RKO (cell line): ENCODE measurements at regions not wholly inside any gene's neighbourhood (a gene's known extent, or its start where the extent isn't known, plus 50 kb on each side); places are given as distances from the start of the nearest gene placed in this dataset.

ENCODE experiments used
- DNase-seq: peaks from one replicate; pipeline ENCODE4 v3.0.0-alpha.2; 2016; ENCODE audit warnings: low spot score

DNA sequence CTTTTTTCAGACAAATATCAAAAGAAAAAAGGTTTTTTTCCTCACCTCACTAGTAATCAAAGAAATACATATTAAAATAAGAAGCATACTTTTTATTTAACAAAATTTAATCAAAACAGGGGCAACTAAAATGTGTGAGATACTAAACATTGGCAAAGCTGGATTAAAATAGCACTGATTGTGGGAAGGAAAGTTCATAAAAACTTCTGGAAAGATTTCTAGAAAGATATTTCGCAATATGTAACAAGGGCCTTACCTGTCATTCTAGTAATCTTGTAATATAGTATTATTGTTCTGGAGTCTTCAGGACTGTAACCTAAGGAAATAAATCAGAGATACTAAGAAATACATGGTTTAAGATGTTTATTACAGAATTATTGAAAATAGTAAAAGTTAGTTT is 482.5 kb downstream of the SUCLA2 start:
- DNase-seq, result no peak

DNA sequence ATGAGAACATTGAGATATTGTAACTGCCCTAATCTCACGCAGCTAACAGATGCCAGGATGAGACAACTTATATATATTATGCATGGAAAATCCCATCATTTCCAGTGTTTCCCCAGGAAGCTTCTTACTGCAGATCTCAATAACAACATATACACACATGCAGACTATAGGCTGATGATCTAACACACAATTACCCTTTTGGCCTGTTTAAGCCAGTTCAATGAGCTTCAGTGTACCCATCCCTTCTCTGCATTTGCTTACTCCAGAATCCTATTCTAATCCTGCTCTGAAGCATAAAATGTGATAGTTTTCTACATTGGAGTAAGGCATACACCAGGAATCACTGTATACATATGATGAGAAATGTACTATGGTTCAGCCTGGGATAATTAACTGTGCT is 489.4 kb downstream of the SUCLA2 start:
- no peak for DNase-seq

DNA sequence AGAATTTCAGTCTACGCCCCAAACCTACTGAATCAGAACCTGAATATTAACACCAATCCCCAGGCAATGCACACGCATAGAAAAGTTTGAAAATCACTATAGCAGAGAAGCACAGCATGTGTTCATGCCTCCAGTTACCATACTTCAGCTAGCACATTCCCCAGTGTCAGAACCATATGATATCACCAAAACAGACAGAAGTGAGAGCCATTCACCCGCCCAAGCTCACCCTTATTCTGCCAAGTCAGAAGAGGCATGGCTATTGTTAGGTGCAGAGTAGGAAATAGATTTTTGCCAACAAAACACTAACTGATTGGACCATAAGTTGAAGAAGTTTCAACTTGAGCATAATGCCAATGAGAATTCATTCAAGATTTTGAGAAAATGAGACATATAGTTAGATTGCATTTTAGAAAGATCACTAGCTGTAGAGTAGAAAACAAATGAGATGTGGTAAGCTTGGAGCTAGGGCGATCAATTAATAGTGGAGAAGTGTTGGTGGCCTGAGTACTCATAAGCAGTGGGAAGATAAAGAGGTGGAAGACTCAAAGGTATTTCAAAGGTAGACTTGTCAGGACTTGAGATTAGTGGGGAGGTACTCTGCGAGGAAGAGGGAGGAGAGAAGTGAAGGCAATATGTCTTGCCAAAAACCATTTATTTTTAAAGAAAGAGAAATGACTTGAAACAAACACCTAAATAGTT is 492.4 kb downstream of the SUCLA2 start:
- no peak for DNase-seq

DNA sequence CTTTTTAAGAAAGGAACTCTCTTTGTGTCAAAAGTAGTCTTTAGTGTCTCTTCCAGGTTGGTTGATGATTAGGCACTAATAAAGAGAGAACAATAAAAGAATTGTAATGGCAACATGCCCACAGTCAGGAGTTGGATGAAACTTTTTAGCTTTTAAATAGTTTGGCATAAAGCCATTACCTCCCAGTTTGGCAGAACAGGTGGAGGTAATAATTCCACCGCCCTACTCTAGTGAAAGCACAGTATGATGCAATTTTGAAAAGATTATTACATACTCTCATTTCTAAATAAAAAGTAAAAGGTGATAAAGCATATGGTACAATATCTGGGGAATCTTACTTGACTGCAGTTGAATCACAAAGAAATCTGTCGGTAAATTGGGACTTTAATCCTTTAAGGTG is 497.6 kb downstream of the SUCLA2 start:
- DNase-seq, result no peak

DNA sequence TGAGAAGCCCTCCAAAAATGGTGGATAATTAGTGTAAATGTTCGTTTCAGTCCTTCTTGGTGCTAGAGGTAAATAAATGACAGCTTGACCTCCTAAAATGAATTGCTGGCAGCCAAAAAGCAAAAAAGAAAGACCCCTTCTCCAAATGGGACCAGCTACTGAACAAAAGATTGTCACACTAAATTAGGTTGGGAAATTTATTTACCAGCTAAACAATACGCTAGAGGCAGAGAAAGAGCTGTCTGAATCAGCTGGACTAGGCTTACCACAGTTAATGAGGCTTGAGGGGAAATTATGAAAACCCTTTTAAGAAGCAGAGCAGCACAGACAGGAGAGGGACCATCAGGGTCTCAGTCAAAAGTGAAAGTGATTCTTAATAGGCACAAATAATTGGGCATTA is 498.9 kb downstream of the SUCLA2 start:
- DNase-seq, result no peak

DNA sequence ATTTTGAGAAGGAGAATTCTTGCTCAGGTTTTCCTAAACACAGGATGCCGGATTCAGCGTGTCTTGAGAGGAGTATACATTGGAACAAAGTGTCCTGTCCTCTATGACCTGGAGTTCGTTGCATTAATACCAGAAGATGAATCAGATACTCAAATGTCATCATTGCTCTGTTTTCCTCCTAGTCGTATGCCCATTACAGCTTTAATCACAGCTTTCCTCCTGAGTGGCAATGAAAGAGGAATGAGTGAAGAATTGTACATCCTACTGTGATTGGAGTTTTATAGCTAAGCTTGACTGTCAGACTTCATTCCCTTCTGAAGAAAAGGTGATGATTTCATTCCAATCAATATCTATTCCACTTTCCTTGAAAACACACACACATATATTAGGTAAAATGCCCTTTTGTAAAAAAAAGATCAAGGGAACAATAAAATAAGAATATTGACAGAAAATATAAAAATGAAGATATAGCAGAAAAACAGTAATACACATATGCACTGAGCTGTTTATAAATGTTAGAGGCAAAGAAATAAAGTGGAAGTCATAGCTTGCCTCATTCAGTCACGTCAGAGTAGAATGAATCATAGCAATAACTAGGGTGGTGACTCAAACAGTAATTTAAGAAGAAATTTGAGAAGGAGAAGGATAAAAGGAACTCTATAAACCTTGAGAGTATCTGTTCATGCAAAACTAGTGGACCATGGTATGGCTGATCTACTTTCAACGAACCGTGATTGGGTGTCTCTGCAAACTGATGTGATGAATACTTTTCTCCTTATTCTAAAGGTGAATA is 501.5 kb downstream of the SUCLA2 start:
- peak; percentile 76 for DNase-seq

DNA sequence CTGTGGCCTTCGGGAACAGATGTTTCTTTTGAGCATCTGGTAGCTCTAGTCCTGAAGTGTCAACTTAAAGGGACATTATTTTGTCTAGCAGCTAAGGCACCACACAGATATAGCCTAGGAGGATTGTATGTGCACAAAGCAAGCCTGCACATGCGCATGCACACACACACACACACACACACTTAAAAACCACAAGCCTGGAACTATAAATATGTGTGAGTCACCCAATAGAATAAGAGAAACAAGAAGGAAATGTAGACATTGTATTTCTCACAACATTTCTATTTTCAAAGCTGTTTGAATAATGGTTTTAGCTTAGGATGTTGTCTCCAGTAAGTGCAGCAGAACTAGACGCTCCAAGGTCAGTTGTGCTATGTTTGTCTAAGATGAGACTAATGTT is 516.5 kb downstream of the SUCLA2 start:
- DNase-seq, result no peak

DNA sequence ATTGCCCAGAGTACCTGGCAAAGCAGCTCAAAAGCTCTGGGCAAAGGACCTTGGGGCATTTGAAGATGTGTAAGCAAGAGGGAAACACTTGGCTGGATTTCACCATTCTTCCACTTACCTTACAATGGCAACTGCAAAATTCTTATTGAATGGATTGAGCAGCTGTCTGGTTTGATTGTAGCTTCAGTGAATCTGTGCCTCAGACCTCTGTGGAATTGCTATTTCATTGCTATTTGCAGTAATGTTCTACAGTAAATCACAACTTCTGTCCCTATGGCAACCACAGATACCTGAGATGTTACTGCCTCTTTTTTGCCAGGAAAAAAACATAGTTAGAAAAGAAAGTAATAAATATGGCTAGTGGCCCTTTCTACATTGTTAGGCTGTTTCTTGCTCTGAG is 519.5 kb downstream of the SUCLA2 start:
- no peak for DNase-seq

DNA sequence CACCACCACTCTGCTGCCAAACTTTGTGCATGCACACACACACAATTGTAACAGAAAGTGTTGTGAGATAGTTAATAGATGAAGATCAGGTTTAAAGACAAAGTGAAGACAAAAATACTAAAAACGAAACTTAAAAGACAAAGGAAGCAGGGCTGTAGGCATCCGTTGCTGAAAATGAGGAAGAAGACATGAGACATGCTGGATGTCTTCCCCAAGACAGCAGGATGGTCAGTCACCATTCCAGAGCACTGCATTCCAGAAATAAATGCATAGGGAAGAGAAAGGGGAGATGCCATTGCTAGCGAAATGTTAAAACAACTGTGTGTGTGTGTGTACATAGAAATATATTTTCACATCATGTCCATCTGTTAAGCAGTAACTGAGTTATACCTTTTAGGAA is 520.1 kb downstream of the SUCLA2 start:
- DNase-seq, result no peak

DNA sequence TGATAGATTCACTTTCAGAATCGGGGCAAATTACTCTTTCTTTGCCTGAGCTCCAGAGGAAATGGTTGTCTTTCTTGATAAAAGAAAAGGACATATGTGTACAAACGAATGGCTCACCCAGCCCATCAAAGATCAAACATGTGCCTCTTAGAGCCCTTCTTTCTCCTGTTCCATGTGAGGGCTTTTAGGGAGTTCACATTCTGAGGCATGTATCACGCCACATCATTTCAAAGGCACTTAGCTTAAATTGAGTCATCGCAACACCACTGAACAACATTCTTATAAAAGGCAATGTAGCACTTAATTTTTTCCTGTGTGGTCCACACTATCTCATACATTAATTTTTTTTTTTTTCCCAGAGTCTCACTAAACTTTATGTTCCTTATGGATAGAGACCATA is 521.0 kb downstream of the SUCLA2 start:
- DNase-seq, result peak; percentile 54

DNA sequence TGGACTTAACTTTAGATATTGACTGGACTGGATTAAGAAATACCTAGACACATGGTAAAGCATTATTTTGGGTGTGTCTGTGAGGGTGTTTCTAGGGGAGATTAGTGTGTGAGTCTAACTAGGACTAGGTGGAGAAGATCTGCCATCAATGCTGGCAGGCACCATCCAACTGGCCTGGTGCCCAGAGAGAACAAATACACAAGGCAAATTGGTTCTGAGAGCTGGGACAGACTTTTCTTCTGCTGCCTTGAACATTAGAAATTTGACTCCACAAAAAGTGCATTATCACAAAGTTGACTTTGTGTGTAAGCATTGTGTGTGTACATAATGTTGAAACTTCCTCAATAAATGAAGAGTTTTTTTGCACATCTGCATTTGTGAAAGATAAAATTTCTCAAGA is 522.1 kb downstream of the SUCLA2 start:
- DNase-seq, result no peak

DNA sequence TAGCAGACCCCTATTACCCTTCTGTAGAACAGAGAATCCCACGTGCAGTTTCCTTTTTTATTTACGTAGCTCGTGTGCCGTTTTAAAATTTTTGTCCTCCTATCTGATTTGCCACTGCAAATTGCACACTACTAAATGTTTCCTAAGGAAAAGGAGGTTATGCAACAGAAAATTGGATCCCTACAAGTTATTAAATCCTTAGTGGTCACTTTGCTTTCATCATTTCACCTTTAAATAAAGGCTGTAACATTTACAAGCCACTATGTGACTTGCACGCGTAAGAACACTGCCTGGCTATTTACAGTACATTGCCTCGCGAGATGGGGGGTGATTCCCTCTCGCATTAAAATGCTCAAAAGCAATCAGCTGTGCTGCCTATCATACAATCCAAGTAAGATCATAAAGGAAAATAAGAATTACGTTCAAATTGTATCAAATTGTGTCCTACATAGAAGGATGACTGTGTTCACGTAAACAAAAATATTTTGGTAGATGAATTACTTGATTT is 525.6 kb downstream of the SUCLA2 start:
- DNase-seq, result no peak

DNA sequence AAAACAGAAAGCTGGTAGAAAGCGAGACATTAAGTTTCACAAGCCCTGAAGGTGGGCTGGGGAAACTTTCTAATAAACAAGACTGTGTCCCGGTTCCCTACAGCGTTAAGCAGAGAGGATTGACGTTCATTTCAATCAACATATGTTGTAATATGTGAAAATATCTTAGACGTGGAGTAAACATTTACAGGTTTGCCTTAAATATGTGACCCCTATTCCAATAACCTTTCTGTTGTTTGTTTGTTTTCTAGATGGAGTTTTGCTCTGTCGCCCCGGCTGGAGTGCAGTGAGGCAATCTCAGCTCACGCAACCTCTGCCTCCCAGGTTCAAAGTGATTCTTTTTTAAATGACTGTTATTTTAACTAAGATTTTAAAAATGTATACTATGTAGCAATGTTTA is 526.2 kb downstream of the SUCLA2 start:
- DNase-seq, result no peak

DNA sequence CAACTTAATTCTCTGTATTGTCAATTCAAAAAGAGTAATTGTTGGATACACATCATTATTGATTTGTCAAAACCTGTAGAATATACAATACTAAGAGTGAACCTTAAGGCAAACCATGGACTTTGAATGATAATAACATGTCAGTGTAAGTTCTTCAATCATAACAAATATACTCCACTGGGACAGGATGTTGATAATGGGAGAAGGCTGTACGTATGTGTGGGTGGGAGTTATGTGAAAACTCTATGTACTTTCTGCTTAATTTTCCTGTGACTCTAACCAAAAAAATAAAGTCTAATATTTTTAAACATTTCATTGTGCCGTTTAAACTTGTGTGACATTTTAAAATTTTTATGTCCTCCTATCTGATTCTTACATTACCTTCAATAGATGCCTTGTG is 526.7 kb downstream of the SUCLA2 start:
- DNase-seq, result no peak

DNA sequence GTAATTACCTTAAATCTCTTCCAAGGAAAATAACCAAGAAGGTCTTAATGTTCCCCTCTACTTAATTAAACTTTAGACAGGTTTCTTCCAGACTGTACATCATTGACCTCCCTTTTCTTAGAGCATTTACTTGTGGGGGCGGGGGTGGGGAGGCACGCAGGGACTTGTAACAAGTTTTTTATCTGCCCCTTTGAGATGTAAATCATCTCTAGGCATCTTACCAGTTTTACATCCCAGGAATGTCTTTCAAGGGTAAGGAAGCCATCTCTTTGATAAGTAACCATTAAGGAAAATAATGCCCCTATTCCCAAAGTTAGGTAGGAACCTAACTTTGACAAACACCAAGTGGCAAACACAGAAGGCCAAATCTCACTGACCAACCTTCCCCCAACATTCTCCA is 528.6 kb downstream of the SUCLA2 start:
- DNase-seq, result no peak

DNA sequence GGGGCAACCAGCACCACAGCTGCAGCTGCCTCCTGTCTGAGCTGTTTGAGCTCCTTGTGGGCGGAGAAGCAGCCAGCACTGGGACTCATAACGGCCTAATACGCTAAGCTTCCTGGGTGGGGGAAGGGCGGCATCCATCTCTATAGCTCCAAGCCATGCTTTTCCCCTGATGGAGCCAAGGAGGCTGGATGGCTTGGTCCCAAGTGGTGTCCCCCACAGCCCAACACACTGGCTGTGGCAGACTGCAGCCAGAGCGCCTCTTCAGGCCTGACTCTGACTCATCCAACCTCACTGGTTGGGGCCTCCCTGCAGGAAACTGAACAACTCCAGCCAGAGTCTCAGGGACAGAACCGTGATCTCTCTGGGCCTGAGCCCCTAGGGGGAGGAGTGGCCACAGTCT is 537.3 kb downstream of the SUCLA2 start:
- DNase-seq, result no peak

DNA sequence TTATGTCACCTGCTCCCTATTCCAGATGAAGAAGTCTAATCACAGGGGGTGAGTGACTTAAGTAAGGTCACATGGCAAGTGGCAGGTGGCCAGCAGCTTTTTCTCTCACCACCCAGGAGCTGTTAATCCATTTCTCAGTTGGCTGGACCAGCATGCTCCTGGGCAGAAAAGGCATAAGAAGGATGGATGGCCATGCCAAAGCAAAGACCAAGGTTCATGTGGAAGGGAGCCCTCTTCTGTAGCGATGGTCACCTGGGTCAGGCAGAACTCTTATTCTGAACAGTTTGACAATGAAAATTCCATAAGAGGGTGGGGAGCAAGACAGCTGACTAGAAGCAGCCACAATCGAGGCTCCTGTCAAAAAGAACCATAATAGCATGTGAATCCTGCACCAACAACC is 538.1 kb downstream of the SUCLA2 start:
- no peak for DNase-seq

DNA sequence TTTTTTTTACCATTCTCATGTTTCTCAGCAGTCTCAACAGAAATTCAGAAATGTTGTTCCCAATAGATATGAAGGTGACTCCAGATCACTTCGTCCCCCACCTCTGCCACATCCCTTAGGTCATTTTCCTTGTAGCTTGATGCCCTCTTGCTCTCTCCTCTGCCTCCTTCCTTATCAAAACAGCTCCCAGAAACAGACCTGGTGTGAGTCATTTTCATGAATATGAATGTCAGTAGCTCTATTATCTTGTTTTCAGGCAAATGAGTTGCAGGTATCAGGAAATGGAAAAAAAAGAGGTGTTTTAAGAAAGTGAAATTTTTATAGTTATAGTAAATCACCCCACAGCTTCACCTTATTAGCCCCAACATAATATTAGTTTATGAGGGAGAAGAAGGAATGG is 539.3 kb downstream of the SUCLA2 start:
- DNase-seq, result no peak

DNA sequence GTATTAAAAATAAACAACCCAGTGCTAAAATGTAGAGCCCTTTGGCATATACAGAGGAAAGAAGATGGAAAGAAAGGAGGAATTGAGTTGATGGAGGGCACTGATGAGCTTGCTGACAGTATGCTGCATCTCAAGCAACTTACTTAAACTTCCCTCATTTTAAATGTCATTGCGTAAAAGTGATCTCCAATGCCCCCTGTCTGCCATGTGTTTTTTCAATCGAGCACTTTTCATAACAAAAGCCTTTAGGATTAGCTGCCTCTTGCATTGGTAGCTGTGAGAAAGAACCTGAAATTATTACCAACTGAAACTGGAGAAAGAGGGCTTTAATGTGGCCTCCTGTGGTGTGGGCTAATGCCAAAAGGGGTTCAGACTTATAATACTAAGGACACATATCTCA is 541.6 kb downstream of the SUCLA2 start:
- peak; percentile 24 for DNase-seq

DNA sequence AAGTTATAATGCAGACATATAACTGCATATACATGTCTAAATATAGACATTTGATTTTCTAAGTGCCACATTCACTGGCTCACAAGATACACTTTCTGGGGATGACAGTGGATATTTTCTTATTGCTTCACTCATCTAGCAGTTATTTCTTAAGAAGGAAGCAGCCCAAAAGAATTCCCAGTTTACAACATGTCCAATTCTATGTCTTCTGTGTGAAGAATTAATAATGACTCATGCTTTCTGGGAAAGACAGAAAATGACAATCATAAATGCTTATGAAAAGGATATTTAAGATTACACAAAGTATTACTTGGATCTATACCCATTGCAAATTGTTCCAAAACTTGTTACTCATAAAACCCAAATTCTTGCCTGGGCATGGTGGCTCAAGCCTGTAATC is 543.4 kb downstream of the SUCLA2 start:
- DNase-seq, result no peak

DNA sequence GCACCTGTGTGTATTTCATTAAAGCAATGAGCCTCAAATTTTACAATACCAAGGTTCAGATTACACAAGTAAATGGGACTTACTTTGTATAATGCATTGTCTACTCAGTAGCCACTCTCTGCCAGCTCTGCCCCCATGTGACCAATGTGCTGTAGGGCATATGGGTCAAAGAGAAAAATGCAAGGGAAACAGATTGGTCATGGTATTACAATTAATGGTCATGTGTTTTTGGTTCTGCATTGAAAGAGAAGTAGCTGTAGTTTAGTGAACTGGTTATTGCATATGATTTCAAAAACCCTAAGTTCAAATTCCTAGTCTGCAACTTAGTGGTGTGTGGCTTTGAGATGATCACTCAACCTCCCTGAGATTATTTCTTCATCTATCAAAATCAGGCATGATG is 545.4 kb downstream of the SUCLA2 start:
- DNase-seq, result peak; percentile 9

DNA sequence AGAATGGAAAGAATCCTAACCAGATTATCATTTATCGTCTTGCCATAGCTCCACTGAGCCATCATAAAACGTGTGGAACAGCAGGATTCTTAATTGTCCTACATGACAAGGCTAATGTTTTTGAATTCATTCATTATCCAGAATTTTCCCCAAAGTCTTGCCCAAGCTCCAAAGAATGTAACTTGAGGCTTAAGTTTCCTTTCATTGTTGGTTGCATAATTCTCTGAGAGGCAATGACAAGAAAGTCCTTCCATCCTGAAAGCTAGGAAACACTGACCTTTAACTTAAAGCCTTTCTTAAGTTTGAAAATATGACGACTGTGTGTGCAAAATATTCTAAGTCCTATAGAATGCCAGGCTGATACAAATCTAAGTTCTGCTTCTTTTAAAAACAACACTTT is 546.1 kb downstream of the SUCLA2 start:
- no peak for DNase-seq

DNA sequence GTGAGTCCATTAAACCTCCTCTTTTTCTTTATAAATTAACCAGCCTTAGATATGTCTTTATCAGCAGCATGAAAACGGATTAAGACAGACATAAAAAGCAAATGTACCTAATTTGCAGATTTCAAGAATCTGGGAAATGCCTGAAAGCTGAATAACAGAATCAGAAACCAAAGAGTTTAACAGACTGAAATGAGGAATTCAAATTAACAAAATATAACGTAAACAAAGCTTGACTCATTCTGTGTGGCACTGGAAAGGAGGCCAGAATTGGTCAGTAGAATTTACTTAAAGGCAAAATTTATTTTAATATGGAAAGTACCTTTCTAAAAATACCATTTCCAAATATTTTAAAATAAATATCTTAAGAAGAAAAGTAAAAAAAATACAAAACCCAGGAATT is 540.6 kb upstream of the HTR2A start:
- DNase-seq, result no peak
